ENCODE measurements at regions not wholly inside any gene's neighbourhood (a gene's known extent, or its start where the extent isn't known, plus 50 kb on each side); places are given as distances from the start of the nearest gene placed in this dataset.

GRCh38 chr9:2297771-2298170 lies 282.6 kb downstream of the SMARCA2 start:
- no peak overlapping the region for H3K27ac ChIP-seq (ENCODE audit: low read depth, low read length)
- Mint-ChIP-seq H3K27ac (ENCODE audit: unreplicated experiment) (no peak overlapping the region), H3K36me3 (ENCODE audit: low read depth, unreplicated experiment) (no peaks in the 10 kb centered on the region), H3K4me3 (ENCODE audit: unreplicated experiment) (no peak overlapping the region), H3K9me3 (ENCODE audit: unreplicated experiment) (peaks cover 5% of the 10 kb centered on the region), H3K4me1 (ENCODE audit: low read depth, unreplicated experiment) (no peaks in the 10 kb centered on the region), H3K27me3 (ENCODE audit: low read depth, unreplicated experiment) (peaks cover 2% of the 10 kb centered on the region)
- DNase-seq (ENCODE audit: low read depth) (no peak), FAIRE-seq (no peak)
- H3K9ac ChIP-seq (ENCODE audit: low read length): no peak overlapping the region
- H2AFZ ChIP-seq (ENCODE audit: low read depth, low read length): no peak overlapping the region
- H3K4me2 ChIP-seq (ENCODE audit: low read length): no peak overlapping the region
- TF ChIP-seq, protein P1, sequence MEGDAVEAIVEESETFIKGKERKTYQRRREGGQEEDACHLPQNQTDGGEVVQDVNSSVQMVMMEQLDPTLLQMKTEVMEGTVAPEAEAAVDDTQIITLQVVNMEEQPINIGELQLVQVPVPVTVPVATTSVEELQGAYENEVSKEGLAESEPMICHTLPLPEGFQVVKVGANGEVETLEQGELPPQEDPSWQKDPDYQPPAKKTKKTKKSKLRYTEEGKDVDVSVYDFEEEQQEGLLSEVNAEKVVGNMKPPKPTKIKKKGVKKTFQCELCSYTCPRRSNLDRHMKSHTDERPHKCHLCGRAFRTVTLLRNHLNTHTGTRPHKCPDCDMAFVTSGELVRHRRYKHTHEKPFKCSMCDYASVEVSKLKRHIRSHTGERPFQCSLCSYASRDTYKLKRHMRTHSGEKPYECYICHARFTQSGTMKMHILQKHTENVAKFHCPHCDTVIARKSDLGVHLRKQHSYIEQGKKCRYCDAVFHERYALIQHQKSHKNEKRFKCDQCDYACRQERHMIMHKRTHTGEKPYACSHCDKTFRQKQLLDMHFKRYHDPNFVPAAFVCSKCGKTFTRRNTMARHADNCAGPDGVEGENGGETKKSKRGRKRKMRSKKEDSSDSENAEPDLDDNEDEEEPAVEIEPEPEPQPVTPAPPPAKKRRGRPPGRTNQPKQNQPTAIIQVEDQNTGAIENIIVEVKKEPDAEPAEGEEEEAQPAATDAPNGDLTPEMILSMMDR (IDR thresholded peaks at IDR 0.05; ENCODE audit: insufficient read depth, low read depth, low read length): no peak
- no peak for TF ChIP-seq EZH2 (IDR thresholded peaks at IDR 0.05; ENCODE audit: insufficient read depth, low read length)
- H3K4me3 ChIP-seq (ENCODE audit: insufficient read depth, low read depth, low read length): no peak overlapping the region
- H3K36me3 ChIP-seq (ENCODE audit: insufficient read depth, low read length): no peaks in the 10 kb centered on the region
- no peaks in the 10 kb centered on the region for H3K4me1 ChIP-seq (ENCODE audit: insufficient read depth, low read length)
- no peaks in the 10 kb centered on the region for H3K79me2 ChIP-seq (ENCODE audit: insufficient read depth, low read length)
- H3K27me3 ChIP-seq (ENCODE audit: insufficient read depth, low read length): no peaks in the 10 kb centered on the region
- H4K20me1 ChIP-seq (ENCODE audit: insufficient read depth, low read length): no peaks in the 10 kb centered on the region
- no peaks in the 10 kb centered on the region for H3K9me3 ChIP-seq (ENCODE audit: insufficient read depth, low read depth, low read length)

- Histone ChIP-seq H3K4me3 (ENCODE audit: insufficient read depth, low read depth, low read length) (no peak overlapping the region), H3K9ac (ENCODE audit: low read length) (no peak overlapping the region), H4K20me1 (ENCODE audit: insufficient read depth, low read length) (no peaks in the 10 kb centered on the region), H3K4me1 (ENCODE audit: insufficient read depth, low read length) (no peaks in the 10 kb centered on the region), H3K4me2 (ENCODE audit: low read length) (no peak overlapping the region), H3K79me2 (ENCODE audit: insufficient read depth, low read length) (no peaks in the 10 kb centered on the region), H3K27ac (ENCODE audit: low read depth, low read length) (no peak overlapping the region), H3K27me3 (ENCODE audit: insufficient read depth, low read length) (no peaks in the 10 kb centered on the region), H3K9me3 (ENCODE audit: insufficient read depth, low read depth, low read length) (no peaks in the 10 kb centered on the region), H3K36me3 (ENCODE audit: insufficient read depth, low read length) (no peaks in the 10 kb centered on the region), H2AFZ (ENCODE audit: low read depth, low read length) (no peak overlapping the region)
- H3K9me3 Mint-ChIP-seq (ENCODE audit: unreplicated experiment): peaks cover 5% of the 10 kb centered on the region
- H3K27ac Mint-ChIP-seq (ENCODE audit: unreplicated experiment): no peak overlapping the region
- no peaks in the 10 kb centered on the region for H3K36me3 Mint-ChIP-seq (ENCODE audit: low read depth, unreplicated experiment)
- DNase-seq (ENCODE audit: low read depth) (no peak), FAIRE-seq (no peak)
- TF ChIP-seq, protein P1 (IDR thresholded peaks at IDR 0.05; ENCODE audit: insufficient read depth, low read depth, low read length): no peak
- no peak for TF ChIP-seq EZH2 (IDR thresholded peaks at IDR 0.05; ENCODE audit: insufficient read depth, low read length)
- H3K4me1 Mint-ChIP-seq (ENCODE audit: low read depth, unreplicated experiment): no peaks in the 10 kb centered on the region
- no peak overlapping the region for H3K4me3 Mint-ChIP-seq (ENCODE audit: unreplicated experiment)
- peaks cover 5% of the 10 kb centered on the region for H3K27me3 Mint-ChIP-seq (ENCODE audit: low read depth, unreplicated experiment)
These were observed 283.1 kb downstream of the SMARCA2 start for GRCh38 chr9:2298217-2298616.

GRCh38 chr9:2299156-2299842 lies 284.2 kb downstream of the SMARCA2 start:
- Mint-ChIP-seq H3K36me3 (ENCODE audit: low read depth, unreplicated experiment) (no peaks in the 10 kb centered on the region), H3K9me3 (ENCODE audit: unreplicated experiment) (peaks cover 7% of the 10 kb centered on the region), H3K4me1 (ENCODE audit: low read depth, unreplicated experiment) (no peaks in the 10 kb centered on the region), H3K4me3 (ENCODE audit: unreplicated experiment) (no peak overlapping the region), H3K27ac (ENCODE audit: unreplicated experiment) (no peak overlapping the region), H3K27me3 (ENCODE audit: low read depth, unreplicated experiment) (peaks cover 5% of the 10 kb centered on the region)
- Histone ChIP-seq H2AFZ (ENCODE audit: low read depth, low read length) (no peak overlapping the region), H4K20me1 (ENCODE audit: insufficient read depth, low read length) (no peaks in the 10 kb centered on the region), H3K4me3 (ENCODE audit: insufficient read depth, low read depth, low read length) (no peak overlapping the region), H3K27ac (ENCODE audit: low read depth, low read length) (no peak overlapping the region), H3K27me3 (ENCODE audit: insufficient read depth, low read length) (no peaks in the 10 kb centered on the region), H3K9ac (ENCODE audit: low read length) (no peak overlapping the region), H3K79me2 (ENCODE audit: insufficient read depth, low read length) (no peaks in the 10 kb centered on the region), H3K4me1 (ENCODE audit: insufficient read depth, low read length) (no peaks in the 10 kb centered on the region), H3K9me3 (ENCODE audit: insufficient read depth, low read depth, low read length) (no peaks in the 10 kb centered on the region), H3K36me3 (ENCODE audit: insufficient read depth, low read length) (no peaks in the 10 kb centered on the region), H3K4me2 (ENCODE audit: low read length) (no peak overlapping the region)
- FAIRE-seq (no peak), DNase-seq (ENCODE audit: low read depth) (no peak)
- TF ChIP-seq EZH2 (IDR thresholded peaks at IDR 0.05; ENCODE audit: insufficient read depth, low read length): no peak
- TF ChIP-seq, protein P1 (IDR thresholded peaks at IDR 0.05; ENCODE audit: insufficient read depth, low read depth, low read length): no peak

Data from astrocyte (in vitro differentiated cells and primary cell).